Naive thymus-derived CD4-positive, alpha-beta T cell (primary cell): ENCODE measurements at regions not wholly inside any gene's neighbourhood (a gene's known extent, or its start where the extent isn't known, plus 50 kb on each side); places are given as distances from the start of the nearest gene placed in this dataset.

Experiments
- ATAC-seq: fragments of 150-1000 bp; cut with Tn5 transposase; 2 replicates; pipeline ENCODE4 v1.10.0; 2021; ENCODE audit warnings: mild to moderate bottlenecking, moderate library complexity
- CTCF ChIA-PET: fragments of 350-600 bp; sonication (Branson Sonifier 250); formaldehyde crosslinking; loops from one replicate; lab custom pipeline; 2021; ENCODE audit warnings: antibody characterized with exemption; lab: Charles Lee
- POLR2A ChIA-PET: fragments of 350-600 bp; sonication (Branson Sonifier 250); formaldehyde crosslinking; loops from one replicate; lab custom pipeline; 2021; ENCODE audit warnings: antibody characterized with exemption, inconsistent platforms; lab: Charles Lee
- DNase-seq, 9 donors: peaks; one replicate each; pipeline versions ENCODE4 v3.0.0 to v3.0.0-alpha.2; 2020 to 2022; ENCODE audit warnings: mixed read lengths in 1 of 9
- H3K27ac ChIP-seq: one replicate; pipeline ENCODE4 v1.7.0; 2013; ENCODE audit warnings: mild to moderate bottlenecking, low read depth, low read length, moderate library complexity
- H3K27me3 ChIP-seq, 2 donors: one replicate each; pipeline ENCODE4 v1.7.0; 2013; ENCODE audit warnings: low read length in 2 of 2, mild to moderate bottlenecking in 2 of 2, moderate library complexity in 2 of 2; ENCODE audit not compliant: control insufficient read depth in 2 of 2, insufficient read depth in 2 of 2
- H3K36me3 ChIP-seq, 3 experiments: 1 replicate in 2 of 3; 2 replicates in 1 of 3; pipeline ENCODE4 v1.7.0; 2013; ENCODE audit warnings: low read length in 3 of 3, mild to moderate bottlenecking in 3 of 3, moderate library complexity in 1 of 3; ENCODE audit not compliant: insufficient read depth in 3 of 3, control insufficient read depth in 2 of 3
- H3K4me1 ChIP-seq, 2 donors: one replicate each; pipeline ENCODE4 v1.7.0; 2013; ENCODE audit warnings: low read length in 2 of 2, mild to moderate bottlenecking in 2 of 2, moderate library complexity in 1 of 2; ENCODE audit not compliant: control insufficient read depth in 2 of 2, insufficient read depth in 2 of 2
- H3K4me3 ChIP-seq: 2 replicates; pipeline ENCODE4 v1.7.0; 2013; ENCODE audit warnings: mild to moderate bottlenecking, low read length
- H3K9me3 ChIP-seq, 3 experiments: 1 replicate in 2 of 3; 2 replicates in 1 of 3; pipeline ENCODE4 v1.7.0; 2013; ENCODE audit warnings: low read length in 3 of 3; ENCODE audit not compliant: control insufficient read depth in 2 of 3
- H3K27ac Mint-ChIP-seq, 9 donors: one replicate each; pipeline ENCODE4 v1.8.0; 2020 to 2022; ENCODE audit warnings: mixed read lengths in 9 of 9, mild to moderate bottlenecking in 8 of 9, moderate library complexity in 5 of 9, inconsistent platforms in 2 of 9
- H3K27me3 Mint-ChIP-seq, 5 donors: one replicate each; pipeline ENCODE4 v1.8.0; 2021 to 2022; ENCODE audit warnings: mixed read lengths in 5 of 5, mild to moderate bottlenecking in 1 of 5
- H3K36me3 Mint-ChIP-seq, 5 donors: one replicate each; pipeline ENCODE4 v1.8.0; 2020 to 2022; ENCODE audit warnings: mixed read lengths in 5 of 5, mild to moderate bottlenecking in 3 of 5, inconsistent platforms in 1 of 5
- H3K4me1 Mint-ChIP-seq, 7 donors: one replicate each; pipeline ENCODE4 v1.8.0; 2020 to 2022; ENCODE audit warnings: mixed read lengths in 7 of 7, mild to moderate bottlenecking in 3 of 7, inconsistent platforms in 1 of 7
- H3K4me3 Mint-ChIP-seq, 10 donors: one replicate each; pipeline ENCODE4 v1.8.0; 2020 to 2022; ENCODE audit warnings: mild to moderate bottlenecking in 10 of 10, mixed read lengths in 10 of 10, moderate library complexity in 6 of 10, inconsistent platforms in 2 of 10
- H3K9me3 Mint-ChIP-seq, 11 donors: one replicate each; pipeline ENCODE4 v1.8.0; 2020 to 2022; ENCODE audit warnings: mixed read lengths in 11 of 11, mild to moderate bottlenecking in 4 of 11, inconsistent platforms in 1 of 11, moderate library complexity in 1 of 11
- intact Hi-C, 2 donors: fragments of 100-400 bp; cut with micrococcal nuclease; formaldehyde crosslinking; loops; one replicate each; pipeline ENCODE4 v1.15.1; 2023

DNA sequence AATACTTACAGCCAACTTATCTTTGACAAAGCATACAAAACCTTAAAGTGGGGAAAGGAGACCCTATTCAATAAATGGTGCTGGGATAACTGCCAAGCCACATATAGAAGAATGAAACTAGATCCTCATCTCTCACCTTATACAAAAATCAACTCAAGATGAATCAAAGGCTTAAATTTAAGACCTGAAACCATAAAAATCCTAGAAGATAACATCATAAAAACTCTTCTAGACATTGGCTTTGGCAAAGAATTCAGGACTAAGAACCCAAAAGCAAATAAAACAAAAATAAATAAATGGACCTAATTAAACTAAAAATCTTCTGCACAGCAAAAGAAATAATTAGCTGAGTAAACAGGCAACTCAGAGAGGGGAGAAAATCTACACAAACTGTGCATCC lies 335.6 kb upstream of the PBX1 start:
- no peaks in the 10 kb centered on the region for H3K4me1 Mint-ChIP-seq

DNA sequence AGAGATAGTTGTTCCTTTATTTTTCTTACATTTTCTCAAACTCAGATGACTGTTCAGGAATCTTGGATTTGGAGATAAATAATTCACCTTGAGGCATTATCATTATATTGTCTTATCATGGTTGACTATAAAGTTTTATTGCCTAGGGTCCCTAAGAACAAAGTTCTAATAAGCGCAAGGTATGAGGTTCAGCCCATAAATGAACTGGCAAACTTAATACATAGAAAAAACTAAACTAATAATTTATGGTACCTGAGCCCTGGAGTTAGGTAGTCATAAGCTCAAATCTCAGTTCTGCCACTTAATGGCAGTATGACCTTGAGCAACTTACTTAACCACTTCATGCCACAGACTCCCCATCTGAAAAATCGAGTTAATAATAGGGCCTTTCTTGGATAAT lies 334.0 kb upstream of the PBX1 start:
- intact Hi-C loops = no loop called here
- Mint-ChIP-seq H3K4me1 (no peaks in the 10 kb centered on the region), H3K36me3 (no peaks in the 10 kb centered on the region), H3K27me3 (no peaks in the 10 kb centered on the region), H3K4me3 (no peak overlapping the region), H3K27ac (no peak overlapping the region), H3K9me3 (peaks cover 2 to 23% (median 8%) of the 10 kb centered on the region in 11 donors)
- no peaks in the 10 kb centered on the region for H3K27me3 ChIP-seq
- no peak overlapping the region for H3K27ac ChIP-seq
- H3K4me3 ChIP-seq = no peak overlapping the region
- no peaks in the 10 kb centered on the region for H3K36me3 ChIP-seq
- CTCF ChIA-PET = no interaction called here
- H3K4me1 ChIP-seq = no peaks in the 10 kb centered on the region
- POLR2A ChIA-PET = no interaction called here
- DNase-seq = no peak
- ATAC-seq = no peak
- H3K9me3 ChIP-seq = no peaks in the 10 kb centered on the region

More for the DNA sequence above, 335.6 kb upstream of the PBX1 start:
- no peaks in the 10 kb centered on the region for H3K27me3 ChIP-seq
- DNase-seq = no peak
- POLR2A ChIA-PET = no interaction called here
- Mint-ChIP-seq H3K27ac (no peak overlapping the region), H3K27me3 (no peaks in the 10 kb centered on the region), H3K4me3 (no peak overlapping the region), H3K9me3 (peaks cover 2 to 27% (median 12%) of the 10 kb centered on the region in 11 donors), H3K36me3 (no peaks in the 10 kb centered on the region)
- H3K9me3 ChIP-seq = no peaks in the 10 kb centered on the region
- no peak overlapping the region for H3K4me3 ChIP-seq
- H3K4me1 ChIP-seq = no peaks in the 10 kb centered on the region
- intact Hi-C loops = no loop called here
- CTCF ChIA-PET = no interaction called here
- ATAC-seq = no peak
- H3K36me3 ChIP-seq = no peaks in the 10 kb centered on the region
- H3K27ac ChIP-seq = no peak overlapping the region

- no peak overlapping the region for H3K4me3 ChIP-seq
- ChIA-PET CTCF (no interaction called here), POLR2A (no interaction called here)
- no peaks in the 10 kb centered on the region for H3K9me3 ChIP-seq
- DNase-seq = no peak
- Mint-ChIP-seq H3K9me3 (peaks cover 3 to 23% (median 8%) of the 10 kb centered on the region in 11 donors), H3K4me3 (no peak overlapping the region), H3K36me3 (no peaks in the 10 kb centered on the region), H3K27me3 (no peaks in the 10 kb centered on the region), H3K4me1 (no peaks in the 10 kb centered on the region), H3K27ac (no peak overlapping the region)
- no peak for ATAC-seq
- no peaks in the 10 kb centered on the region for H3K36me3 ChIP-seq
- intact Hi-C loops = no loop called here
- H3K27ac ChIP-seq = no peak overlapping the region
- no peaks in the 10 kb centered on the region for H3K4me1 ChIP-seq
- H3K27me3 ChIP-seq = no peaks in the 10 kb centered on the region
These were observed 332.0 kb upstream of the PBX1 start for GRCh38 chr1:164226977-164227376.

GRCh38 chr1:164228928-164229327 lies 330.1 kb upstream of the PBX1 start:
- no peaks in the 10 kb centered on the region for H3K27me3 ChIP-seq
- H3K4me3 Mint-ChIP-seq = no peak overlapping the region
- H3K36me3 Mint-ChIP-seq = no peaks in the 10 kb centered on the region
- ChIA-PET POLR2A (no interaction called here), CTCF (no interaction called here)
- DNase-seq = no peak
- no peak overlapping the region for H3K4me3 ChIP-seq
- no peak overlapping the region for H3K27ac ChIP-seq
- H3K4me1 ChIP-seq = no peaks in the 10 kb centered on the region
- peaks cover 3 to 15% (median 6%) of the 10 kb centered on the region in 11 donors for H3K9me3 Mint-ChIP-seq
- no peaks in the 10 kb centered on the region for H3K4me1 Mint-ChIP-seq
- H3K27me3 Mint-ChIP-seq = no peaks in the 10 kb centered on the region
- H3K27ac Mint-ChIP-seq = no peak overlapping the region
- no peaks in the 10 kb centered on the region for H3K9me3 ChIP-seq
- H3K36me3 ChIP-seq = no peaks in the 10 kb centered on the region
- no peak for ATAC-seq
- intact Hi-C loops = no loop called here

DNA sequence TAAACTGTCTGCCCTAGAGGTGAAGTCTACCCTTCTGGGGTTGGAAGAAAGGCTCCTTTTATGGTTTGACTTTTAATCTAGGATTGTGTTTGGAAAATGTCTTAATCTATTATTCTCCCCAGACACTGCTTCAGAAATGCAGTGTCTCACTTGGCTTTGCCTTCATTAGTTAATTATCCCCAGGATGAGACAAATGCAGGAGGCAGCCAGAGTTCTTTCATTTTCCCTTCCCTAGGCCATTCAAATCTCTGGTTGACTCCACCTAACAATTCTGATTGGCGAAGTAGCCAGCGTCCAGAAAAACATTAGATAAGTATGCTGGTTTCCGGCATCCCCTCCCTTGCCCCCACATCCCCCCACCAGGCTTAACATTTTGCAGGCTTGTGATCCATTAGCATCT lies 325.8 kb upstream of the PBX1 start:
- H3K4me1 ChIP-seq = no peaks in the 10 kb centered on the region
- H3K9me3 Mint-ChIP-seq = peaks cover 0 to 10% (median 3%) of the 10 kb centered on the region in 11 donors
- H3K36me3 Mint-ChIP-seq = no peaks in the 10 kb centered on the region
- ChIA-PET CTCF (no interaction called here), POLR2A (no interaction called here)
- H3K27ac Mint-ChIP-seq = no peak overlapping the region
- no peaks in the 10 kb centered on the region for H3K27me3 Mint-ChIP-seq
- no peak overlapping the region for H3K27ac ChIP-seq
- no peak overlapping the region for H3K4me3 Mint-ChIP-seq
- H3K4me3 ChIP-seq = no peak overlapping the region
- H3K9me3 ChIP-seq = no peaks in the 10 kb centered on the region
- H3K4me1 Mint-ChIP-seq = no peaks in the 10 kb centered on the region
- H3K36me3 ChIP-seq = no peaks in the 10 kb centered on the region
- intact Hi-C loops = no loop called here
- DNase-seq (no peak), ATAC-seq (no peak)
- no peaks in the 10 kb centered on the region for H3K27me3 ChIP-seq

DNA sequence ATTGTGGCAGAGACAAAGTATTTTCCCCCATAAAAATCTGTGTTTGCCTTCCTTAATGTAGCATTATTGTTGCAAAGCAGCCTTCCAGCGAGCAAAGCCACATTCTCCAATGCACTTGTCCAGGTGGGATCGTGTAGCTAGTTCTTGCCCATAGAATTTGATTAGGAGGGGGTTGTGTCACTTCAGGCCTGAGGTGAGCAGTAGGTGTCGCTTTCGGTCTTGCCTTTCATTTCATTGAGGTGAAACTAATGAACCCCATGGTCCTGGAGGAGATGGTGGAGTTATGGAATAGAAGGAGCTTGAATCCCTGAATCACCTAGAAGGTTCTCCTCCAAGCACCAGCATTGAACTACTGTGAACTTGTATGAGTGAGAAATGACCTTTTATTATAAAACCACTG lies 318.9 kb upstream of the PBX1 start:
- H3K27ac ChIP-seq = no peak overlapping the region
- intact Hi-C loops = no loop called here
- Mint-ChIP-seq H3K36me3 (no peaks in the 10 kb centered on the region), H3K9me3 (peaks cover 0 to 11% (median 4%) of the 10 kb centered on the region in 11 donors), H3K4me3 (no peak overlapping the region), H3K27ac (no peak overlapping the region), H3K27me3 (no peaks in the 10 kb centered on the region), H3K4me1 (no peaks in the 10 kb centered on the region)
- no peak for ATAC-seq
- H3K4me3 ChIP-seq = no peak overlapping the region
- ChIA-PET CTCF (no interaction called here), POLR2A (no interaction called here)
- no peaks in the 10 kb centered on the region for H3K4me1 ChIP-seq
- DNase-seq = no peak
- H3K9me3 ChIP-seq = no peaks in the 10 kb centered on the region
- no peaks in the 10 kb centered on the region for H3K36me3 ChIP-seq
- H3K27me3 ChIP-seq = no peaks in the 10 kb centered on the region

- POLR2A ChIA-PET = no interaction called here
- CTCF ChIA-PET = no interaction called here
These were observed 308.6 kb upstream of the PBX1 start for GRCh38 chr1:164250365-164250764.

More at GRCh38 chr1:164250365-164250764, 308.6 kb upstream of the PBX1 start:
- Mint-ChIP-seq H3K36me3 (peaks cover 0 to 8% (median 3%) of the 10 kb centered on the region in 5 donors), H3K4me1 (no peaks in the 10 kb centered on the region), H3K27me3 (no peaks in the 10 kb centered on the region), H3K27ac (no peak overlapping the region), H3K9me3 (peaks cover 3 to 42% (median 19%) of the 10 kb centered on the region in 11 donors), H3K4me3 (no peak overlapping the region)
- Histone ChIP-seq H3K27ac (no peak overlapping the region), H3K36me3 (no peaks in the 10 kb centered on the region), H3K4me3 (no peak overlapping the region), H3K4me1 (no peaks in the 10 kb centered on the region), H3K27me3 (no peaks in the 10 kb centered on the region), H3K9me3 (peaks cover 0 to 9% (median 0%) of the 10 kb centered on the region in 3 experiments)
- intact Hi-C loops = no loop called here
- ATAC-seq = no peak
- DNase-seq = no peak
